Gastroesophageal sphincter (tissue), 3 donors: ENCODE measurements at regions not wholly inside any gene's neighbourhood (a gene's known extent, or its start where the extent isn't known, plus 50 kb on each side); places are given as distances from the start of the nearest gene placed in this dataset.

Experiments
- CTCF ChIP-seq, 4 experiments: fragments of 200-600 bp in 2 of 4; fragments of 450-650 bp in 2 of 4; sonication (generic) in 1 of 4; IDR thresholded peaks; one replicate each; pipeline ENCODE4 v1.5.1; 2017 to 2019; ENCODE audit warnings: antibody characterized with exemption in 4 of 4, mild to moderate bottlenecking in 2 of 4, moderate library complexity in 2 of 4
- EP300 ChIP-seq: sonication (generic); formaldehyde crosslinking; IDR thresholded peaks from one replicate; pipeline ENCODE4 v1.6.1; 2017; ENCODE audit warnings: antibody characterized with exemption, mild to moderate bottlenecking
- POLR2A ChIP-seq, 2 donors: fragments of 450-650 bp; IDR thresholded peaks; one replicate each; pipeline ENCODE4 v1.6.1; 2017; ENCODE audit warnings: antibody characterized with exemption in 2 of 2, mild to moderate bottlenecking in 2 of 2, moderate library complexity in 1 of 2
- POLR2AphosphoS5 ChIP-seq: sonication (generic); formaldehyde crosslinking; IDR thresholded peaks from one replicate; pipeline ENCODE4 v1.6.1; 2017; ENCODE audit warnings: antibody characterized with exemption

GRCh38 chr17:71171270-71171669 is 949.5 kb upstream of the SOX9 start:
- TF ChIP-seq EP300 (no peak), CTCF (IDR thresholded peaks at IDR 0.05) (no peak), POLR2AphosphoS5 (no peak), POLR2A (IDR thresholded peaks at IDR 0.05) (no peak)
